GM12892 (cell line): ENCODE measurements at regions not wholly inside any gene's neighbourhood (a gene's known extent, or its start where the extent isn't known, plus 50 kb on each side); places are given as distances from the start of the nearest gene placed in this dataset.

ENCODE experiments used
- POLR2A ChIP-seq: IDR thresholded peaks from 2 replicates; pipeline ENCODE4 v1.6.1; 2011; ENCODE audit warnings: low read depth, low read length, control low read depth
- POLR2AphosphoS5 ChIP-seq: IDR thresholded peaks from 2 replicates; pipeline ENCODE4 v1.6.1; 2011; ENCODE audit warnings: low read depth, low read length, control low read depth

- TF ChIP-seq POLR2AphosphoS5: no peak
- TF ChIP-seq POLR2A: no peak
Measured at GRCh38 chr4:145279122-145279960, 99.0 kb upstream of the OTUD4 start.
